ENCODE measurements at regions not wholly inside any gene's neighbourhood (a gene's known extent, or its start where the extent isn't known, plus 50 kb on each side); places are given as distances from the start of the nearest gene placed in this dataset.

GRCh38 chr12:17388679-17389078 is 701.3 kb downstream of the RERGL start:
- no peak for TF ChIP-seq CTCF (IDR thresholded peaks at IDR 0.05)
- H3K9ac ChIP-seq = no peak overlapping the region
- no peak overlapping the region for H3K4me2 ChIP-seq (ENCODE audit: low read length)
- no peaks in the 10 kb centered on the region for H3K4me1 ChIP-seq
- H3K9me3 ChIP-seq (ENCODE audit: control insufficient read depth, low read length) = no peaks in the 10 kb centered on the region
- no peaks in the 10 kb centered on the region for H3K27me3 ChIP-seq (ENCODE audit: control insufficient read depth, insufficient read depth, low read length)
- no peak overlapping the region for H3K27ac ChIP-seq
- no peaks in the 10 kb centered on the region for H3K79me2 ChIP-seq
- H3K4me3 ChIP-seq (ENCODE audit: low read depth, low read length) = no peak overlapping the region
- no peaks in the 10 kb centered on the region for H3K36me3 ChIP-seq (ENCODE audit: control insufficient read depth, insufficient read depth, low read length)
- no peak overlapping the region for H2AFZ ChIP-seq

- Histone ChIP-seq H3K4me2 (ENCODE audit: low read length) (no peak overlapping the region), H3K9me3 (ENCODE audit: control insufficient read depth, low read length) (no peaks in the 10 kb centered on the region), H3K4me3 (ENCODE audit: low read depth, low read length) (no peak overlapping the region), H3K79me2 (no peaks in the 10 kb centered on the region), H3K27me3 (ENCODE audit: control insufficient read depth, insufficient read depth, low read length) (no peaks in the 10 kb centered on the region), H3K9ac (no peak overlapping the region), H3K4me1 (no peaks in the 10 kb centered on the region), H3K27ac (no peak overlapping the region), H2AFZ (no peak overlapping the region), H3K36me3 (ENCODE audit: control insufficient read depth, insufficient read depth, low read length) (no peaks in the 10 kb centered on the region)
- TF ChIP-seq CTCF (IDR thresholded peaks at IDR 0.05) = no peak
Measured at GRCh38 chr12:17383321-17383720, 706.7 kb downstream of the RERGL start.

- Histone ChIP-seq H3K9me3 (ENCODE audit: control insufficient read depth, low read length) (no peaks in the 10 kb centered on the region), H3K36me3 (ENCODE audit: control insufficient read depth, insufficient read depth, low read length) (no peaks in the 10 kb centered on the region), H3K9ac (no peak overlapping the region), H3K79me2 (no peaks in the 10 kb centered on the region), H3K27ac (no peak overlapping the region), H3K4me1 (no peaks in the 10 kb centered on the region), H3K4me3 (ENCODE audit: low read depth, low read length) (no peak overlapping the region), H3K27me3 (ENCODE audit: control insufficient read depth, insufficient read depth, low read length) (no peaks in the 10 kb centered on the region), H2AFZ (no peak overlapping the region), H3K4me2 (ENCODE audit: low read length) (no peak overlapping the region)
- no peak for TF ChIP-seq CTCF (IDR thresholded peaks at IDR 0.05)
Measured at GRCh38 chr12:17381211-17381610, 708.8 kb downstream of the RERGL start.

- no peak for TF ChIP-seq CTCF (IDR thresholded peaks at IDR 0.05)
- no peak overlapping the region for H3K4me3 ChIP-seq (ENCODE audit: low read depth, low read length)
Measured at GRCh38 chr12:17372508-17372907, 717.5 kb downstream of the RERGL start.

GRCh38 chr12:17371491-17372215 is 718.3 kb downstream of the RERGL start:
- no peak overlapping the region for H3K9ac ChIP-seq
- H3K4me2 ChIP-seq (ENCODE audit: low read length) = no peak overlapping the region
- H3K9me3 ChIP-seq (ENCODE audit: control insufficient read depth, low read length) = no peaks in the 10 kb centered on the region
- no peak overlapping the region for H2AFZ ChIP-seq
- H3K4me3 ChIP-seq (ENCODE audit: low read depth, low read length) = no peak overlapping the region
- H3K27ac ChIP-seq = no peak overlapping the region
- H3K36me3 ChIP-seq (ENCODE audit: control insufficient read depth, insufficient read depth, low read length) = no peaks in the 10 kb centered on the region
- H3K4me1 ChIP-seq = no peaks in the 10 kb centered on the region
- H3K79me2 ChIP-seq = no peaks in the 10 kb centered on the region
- no peak for TF ChIP-seq CTCF (IDR thresholded peaks at IDR 0.05)
- H3K27me3 ChIP-seq (ENCODE audit: control insufficient read depth, insufficient read depth, low read length) = no peaks in the 10 kb centered on the region

More at GRCh38 chr12:17372508-17372907, 717.5 kb downstream of the RERGL start:
- Histone ChIP-seq H2AFZ (no peak overlapping the region), H3K27me3 (ENCODE audit: control insufficient read depth, insufficient read depth, low read length) (no peaks in the 10 kb centered on the region), H3K36me3 (ENCODE audit: control insufficient read depth, insufficient read depth, low read length) (no peaks in the 10 kb centered on the region), H3K9ac (no peak overlapping the region), H3K4me1 (no peaks in the 10 kb centered on the region), H3K79me2 (no peaks in the 10 kb centered on the region), H3K27ac (no peak overlapping the region), H3K4me2 (ENCODE audit: low read length) (no peak overlapping the region), H3K9me3 (ENCODE audit: control insufficient read depth, low read length) (no peaks in the 10 kb centered on the region)

Measured in parathyroid adenoma (tissue), 2 donors.